WERI-Rb-1 (cell line): ENCODE measurements at regions not wholly inside any gene's neighbourhood (a gene's known extent, or its start where the extent isn't known, plus 50 kb on each side); places are given as distances from the start of the nearest gene placed in this dataset.

Source experiments
- DNase-seq: peaks from one replicate; pipeline ENCODE4 v3.0.0-alpha.2; 2020
- H3K27ac ChIP-seq: fragments of 250-450 bp; sonication (Bioruptor Pico); 2 replicates; pipeline ENCODE4 v1.5.1; 2020; ENCODE audit warnings: mild to moderate bottlenecking, moderate library complexity
- H3K27me3 ChIP-seq: fragments of 250-450 bp; sonication (Bioruptor Pico); 2 replicates; pipeline ENCODE4 v1.5.1; 2021; ENCODE audit warnings: mild to moderate bottlenecking, low read depth, moderate library complexity; ENCODE audit not compliant: insufficient read depth, severe bottlenecking
- H3K36me3 ChIP-seq: fragments of 250-450 bp; sonication (Bioruptor Pico); 2 replicates; pipeline ENCODE4 v1.5.1; 2020; ENCODE audit warnings: mild to moderate bottlenecking, moderate library complexity
- H3K4me3 ChIP-seq: 2 replicates; pipeline ENCODE4 v1.5.1; 2011; ENCODE audit warnings: low read depth, mild to moderate bottlenecking, control low read depth, low read length
- H3K9me3 ChIP-seq: fragments of 250-450 bp; sonication (Bioruptor Pico); 2 replicates; pipeline ENCODE4 v1.5.1; 2021; ENCODE audit warnings: mild to moderate bottlenecking, moderate library complexity; ENCODE audit not compliant: severe bottlenecking
- CTCF ChIP-seq: IDR thresholded peaks from 2 replicates; pipeline ENCODE4 v1.5.1; 2011; ENCODE audit warnings: low read depth, mild to moderate bottlenecking, control low read depth, inconsistent platforms, low read length

DNA sequence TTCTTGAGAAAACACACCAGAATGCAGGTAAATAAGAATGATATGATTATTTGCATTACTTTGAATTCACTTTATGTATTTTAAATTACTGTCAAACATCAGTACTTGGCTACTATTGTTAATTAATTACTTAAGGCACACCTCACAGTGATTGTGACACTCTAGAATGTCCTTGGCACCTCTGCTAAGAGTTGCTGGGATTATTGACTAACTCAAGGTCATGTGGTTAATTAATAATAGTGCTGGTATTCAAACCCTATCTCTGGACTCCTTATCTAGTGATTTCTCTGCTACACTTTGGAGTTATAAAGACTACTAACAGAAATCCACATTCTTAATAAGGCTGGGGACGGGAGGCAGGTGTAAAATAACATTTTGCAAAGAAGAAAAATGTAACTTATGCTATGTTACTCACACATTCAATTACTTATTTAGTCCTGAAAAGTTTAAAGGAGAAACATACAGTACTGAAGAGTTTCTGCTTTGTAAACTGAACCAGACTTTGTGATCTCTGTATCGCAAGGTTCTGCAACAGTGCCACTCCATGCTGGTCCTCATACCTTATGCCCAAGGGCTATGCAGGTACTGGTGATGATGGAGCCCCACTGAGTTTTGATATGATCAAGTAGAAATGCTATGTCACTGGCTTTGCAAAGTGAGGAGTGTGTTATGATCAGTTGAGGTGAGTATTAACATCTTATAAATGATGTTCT lies 242.7 kb downstream of the MID1IP1 start:
- DNase-seq = no peak
- Histone ChIP-seq H3K36me3 (no peaks in the 10 kb centered on the region), H3K4me3 (no peak overlapping the region), H3K27ac (no peak overlapping the region), H3K27me3 (no peaks in the 10 kb centered on the region), H3K9me3 (peaks cover 2% of the 10 kb centered on the region)
- no peak for TF ChIP-seq CTCF

- Histone ChIP-seq H3K36me3 (no peaks in the 10 kb centered on the region), H3K27me3 (no peaks in the 10 kb centered on the region), H3K4me3 (no peak overlapping the region), H3K27ac (no peak overlapping the region), H3K9me3 (peaks cover 2% of the 10 kb centered on the region)
- no peak for DNase-seq
- TF ChIP-seq CTCF = no peak
These were observed 245.9 kb downstream of the MID1IP1 start for GRCh38 chrX:39047174-39047573.

DNA sequence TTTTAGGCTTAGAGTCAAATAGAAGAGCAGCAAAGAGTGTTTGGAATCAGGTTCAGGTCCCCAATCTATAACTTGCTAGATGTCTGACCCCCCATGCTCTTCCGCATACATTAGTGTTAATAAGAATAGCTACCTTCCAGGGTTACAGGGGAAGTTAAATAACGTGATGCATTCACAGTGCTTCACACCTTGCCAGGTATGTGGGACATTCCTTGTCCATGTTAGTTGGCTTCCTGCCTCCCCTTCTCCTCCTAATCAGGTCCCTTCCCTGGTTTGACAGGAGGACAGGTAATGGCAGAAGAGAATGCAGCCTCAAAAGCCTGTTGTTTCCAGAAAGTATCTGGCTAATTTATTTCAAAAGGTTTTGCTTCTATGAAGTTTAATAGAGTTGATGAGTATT lies 248.7 kb downstream of the MID1IP1 start:
- no peak for DNase-seq
- Histone ChIP-seq H3K4me3 (no peak overlapping the region), H3K27me3 (no peaks in the 10 kb centered on the region), H3K9me3 (peaks cover 2% of the 10 kb centered on the region), H3K36me3 (no peaks in the 10 kb centered on the region), H3K27ac (no peak overlapping the region)
- no peak for TF ChIP-seq CTCF

DNA sequence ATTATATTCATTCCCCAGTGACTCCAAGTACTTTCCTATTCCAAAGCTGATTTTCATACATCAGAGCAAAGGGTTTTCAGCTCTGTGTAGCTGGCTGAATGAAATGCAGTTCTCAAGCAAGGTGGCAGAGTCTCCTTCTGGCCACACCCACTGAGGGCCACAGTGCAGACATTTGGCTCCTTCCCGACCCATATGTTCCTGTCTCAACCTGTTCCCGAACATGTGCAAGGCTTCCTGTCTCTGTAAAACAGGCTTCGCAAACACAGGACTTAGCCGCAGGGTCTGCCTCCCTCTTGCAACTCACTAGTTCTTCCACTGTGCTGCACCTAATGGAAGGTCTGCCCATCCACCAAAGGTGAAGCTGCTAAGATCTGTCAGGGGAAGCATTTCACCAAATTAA lies 249.2 kb downstream of the MID1IP1 start:
- TF ChIP-seq CTCF = no peak
- Histone ChIP-seq H3K9me3 (no peaks in the 10 kb centered on the region), H3K36me3 (no peaks in the 10 kb centered on the region), H3K27ac (no peak overlapping the region), H3K27me3 (no peaks in the 10 kb centered on the region), H3K4me3 (no peak overlapping the region)
- DNase-seq = no peak

DNA sequence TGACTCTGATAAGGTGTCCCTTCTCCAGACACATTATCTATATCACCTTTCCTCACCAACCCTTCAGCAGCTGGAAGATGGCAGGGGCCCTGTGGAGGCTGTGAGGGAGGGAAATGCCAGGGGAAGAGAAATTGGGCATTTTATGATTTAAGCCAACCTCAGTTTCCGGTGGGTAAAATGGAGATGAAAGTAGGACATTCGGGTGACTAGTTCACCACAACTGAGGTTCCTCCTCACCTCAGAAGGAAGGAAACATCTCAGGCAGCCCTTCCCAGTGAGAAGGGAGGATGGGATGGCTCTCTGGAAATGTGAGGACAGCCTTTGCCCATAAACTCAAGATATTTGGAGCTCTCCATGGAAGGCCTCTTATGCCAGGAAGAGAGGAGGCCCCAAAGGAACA lies 251.5 kb downstream of the MID1IP1 start:
- no peak for TF ChIP-seq CTCF
- no peak overlapping the region for H3K4me3 ChIP-seq

GRCh38 chrX:39058724-39059123 lies 257.5 kb downstream of the MID1IP1 start:
- no peak for TF ChIP-seq CTCF
- Histone ChIP-seq H3K36me3 (no peaks in the 10 kb centered on the region), H3K4me3 (no peak overlapping the region), H3K9me3 (no peaks in the 10 kb centered on the region), H3K27ac (no peak overlapping the region), H3K27me3 (no peaks in the 10 kb centered on the region)
- DNase-seq = no peak

More for the DNA sequence above, 251.5 kb downstream of the MID1IP1 start:
- no peak for DNase-seq
- Histone ChIP-seq H3K27me3 (no peaks in the 10 kb centered on the region), H3K27ac (no peak overlapping the region), H3K9me3 (no peaks in the 10 kb centered on the region), H3K36me3 (no peaks in the 10 kb centered on the region)
